ENCODE measurements at regions not wholly inside any gene's neighbourhood (a gene's known extent, or its start where the extent isn't known, plus 50 kb on each side); places are given as distances from the start of the nearest gene placed in this dataset.

- no peak for ATAC-seq
- H3K27ac ChIP-seq = no peak overlapping the region
- TF ChIP-seq POLR2A (IDR thresholded peaks at IDR 0.05) (no peak), CTCF (IDR thresholded peaks at IDR 0.05) (no peak)
- no peak overlapping the region for H3K4me3 ChIP-seq
- H3K36me3 ChIP-seq = no peaks in the 10 kb centered on the region
- H3K27me3 ChIP-seq = no peaks in the 10 kb centered on the region
- WGBS (ENCODE audit: insufficient coverage, low coverage, low lambda C conversion rate, missing lambda C conversion rate) = 53% methylated on average over 7 of the region's 7 CpGs
- no peaks in the 10 kb centered on the region for H3K9me3 ChIP-seq
- H3K4me1 ChIP-seq = no peaks in the 10 kb centered on the region
- DNase-seq = no peak
- intact Hi-C loops (cut with DNase I) = no loop called here
Measured at GRCh38 chr2:104638190-104638858, 215.6 kb upstream of the POU3F3 start.

- no peak for DNase-seq
Measured at GRCh38 chr2:104638859-104639202, 215.1 kb upstream of the POU3F3 start.

GRCh38 chr2:104641786-104642185, 212.1 kb upstream of the POU3F3 start:
- intact Hi-C loops (cut with DNase I) = no loop called here
- H3K9me3 ChIP-seq = no peaks in the 10 kb centered on the region
- no peaks in the 10 kb centered on the region for H3K27me3 ChIP-seq
- DNase-seq = no peak
- ATAC-seq = no peak
- no peaks in the 10 kb centered on the region for H3K36me3 ChIP-seq
- 33% methylated on average over 2 of the region's 2 CpGs for WGBS (ENCODE audit: insufficient coverage, low coverage, low lambda C conversion rate, missing lambda C conversion rate)
- no peaks in the 10 kb centered on the region for H3K4me1 ChIP-seq
- H3K27ac ChIP-seq = no peak overlapping the region
- TF ChIP-seq POLR2A (IDR thresholded peaks at IDR 0.05) (no peak), CTCF (IDR thresholded peaks at IDR 0.05) (no peak)
- no peak overlapping the region for H3K4me3 ChIP-seq

More at GRCh38 chr2:104638859-104639202, 215.1 kb upstream of the POU3F3 start:
- Histone ChIP-seq H3K27ac (no peak overlapping the region), H3K9me3 (no peaks in the 10 kb centered on the region), H3K4me3 (no peak overlapping the region), H3K4me1 (no peaks in the 10 kb centered on the region), H3K27me3 (no peaks in the 10 kb centered on the region), H3K36me3 (no peaks in the 10 kb centered on the region)
- ATAC-seq = no peak
- TF ChIP-seq POLR2A (IDR thresholded peaks at IDR 0.05) = no peak
- TF ChIP-seq CTCF (IDR thresholded peaks at IDR 0.05) = no peak
- intact Hi-C loops (cut with DNase I) = no loop called here
- 64% methylated on average over 7 of the region's 7 CpGs for WGBS (ENCODE audit: insufficient coverage, low coverage, low lambda C conversion rate, missing lambda C conversion rate)

DNA sequence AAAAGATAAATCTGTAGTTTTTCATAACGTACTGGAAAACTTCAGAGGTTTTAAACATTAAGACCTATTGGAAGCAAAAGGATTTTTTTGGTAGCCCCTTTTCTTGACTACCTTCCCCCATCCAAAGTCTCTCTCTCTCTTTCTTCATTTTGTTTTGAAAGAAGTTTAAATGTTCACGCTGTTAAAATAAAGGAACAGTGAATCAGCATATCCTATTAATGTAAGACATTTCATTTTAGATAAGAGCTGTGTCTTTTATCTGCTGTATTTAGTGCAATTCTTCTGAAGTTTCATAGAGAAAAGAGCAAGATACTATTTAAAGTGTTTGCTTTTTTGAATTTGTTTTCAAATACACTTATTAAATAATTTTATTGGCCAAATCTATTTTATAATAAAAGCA, 205.5 kb upstream of the POU3F3 start:
- Histone ChIP-seq H3K36me3 (no peaks in the 10 kb centered on the region), H3K27me3 (no peaks in the 10 kb centered on the region), H3K9me3 (no peaks in the 10 kb centered on the region), H3K27ac (no peak overlapping the region), H3K4me1 (no peaks in the 10 kb centered on the region), H3K4me3 (no peak overlapping the region)
- TF ChIP-seq POLR2A (IDR thresholded peaks at IDR 0.05) = no peak
- DNase-seq (no peak), ATAC-seq (no peak)
- WGBS (ENCODE audit: insufficient coverage, low coverage, low lambda C conversion rate, missing lambda C conversion rate) = 16% methylated on average over 2 of the region's 2 CpGs
- intact Hi-C loops (cut with DNase I) = no loop called here

GRCh38 chr2:104649866-104650265, 204.0 kb upstream of the POU3F3 start:
- WGBS (ENCODE audit: insufficient coverage, low coverage, low lambda C conversion rate, missing lambda C conversion rate) = no CpG with 5 or more reads among the region's 1 CpG
- intact Hi-C loops (cut with DNase I) = no loop called here
- TF ChIP-seq POLR2A (IDR thresholded peaks at IDR 0.05) (no peak), CTCF (IDR thresholded peaks at IDR 0.05) (no peak)

More at GRCh38 chr2:104649866-104650265, 204.0 kb upstream of the POU3F3 start:
- ATAC-seq = no peak
- Histone ChIP-seq H3K9me3 (no peaks in the 10 kb centered on the region), H3K27me3 (no peaks in the 10 kb centered on the region), H3K4me1 (no peaks in the 10 kb centered on the region), H3K27ac (no peak overlapping the region), H3K36me3 (no peaks in the 10 kb centered on the region), H3K4me3 (no peak overlapping the region)
- no peak for DNase-seq
